PC-3 (cell line): ENCODE measurements at regions not wholly inside any gene's neighbourhood (a gene's known extent, or its start where the extent isn't known, plus 50 kb on each side); places are given as distances from the start of the nearest gene placed in this dataset.
"Not testable (repeated sequence)": the region's sequence is repeated elsewhere in the genome, so short reads cannot be mapped to it uniquely, and the experiment has no call there.

Experiments used
- ATAC-seq: fragments of 200-7000 bp; cut with Tn5 transposase; 2 replicates; pipeline ENCODE4 v1.9.1; 2020; ENCODE audit warnings: mild to moderate bottlenecking, moderate library complexity
- BruUV-seq: library from RNA; stranded (reverse); fragments of 400-500 nt; replicated peaks from 2 replicates; lab custom pipeline; 2021; lab: Mats Ljungman, UMichigan
- CTCF ChIA-PET: fragments of 300-600 bp; sonication (Branson Sonifier 250); formaldehyde crosslinking; loops from one replicate; lab custom pipeline; 2022; ENCODE audit warnings: antibody characterized with exemption; lab: Charles Lee
- POLR2A ChIA-PET: fragments of 300-600 bp; sonication (Branson Sonifier 250); formaldehyde crosslinking; loops from one replicate; lab custom pipeline; 2022; ENCODE audit warnings: antibody characterized with exemption; ENCODE audit not compliant: unreplicated experiment; lab: Charles Lee
- DNase-seq: peaks from one replicate; pipeline ENCODE4 v3.0.0-alpha.2; 2015
- H2AFZ ChIP-seq: fragments of 300-600 bp; sonication (generic); 2 replicates; pipeline ENCODE4 v1.6.0; 2016; ENCODE audit warnings: antibody characterized with exemption, low read length
- H3F3A ChIP-seq: fragments of 300-600 bp; sonication (generic); one replicate; pipeline ENCODE4 v1.6.0; 2017; ENCODE audit warnings: antibody characterized with exemption, low read length, control low read depth, mild to moderate bottlenecking; ENCODE audit not compliant: unreplicated experiment
- H3K27ac ChIP-seq: fragments of 300-600 bp; sonication (generic); 2 replicates; pipeline ENCODE4 v1.5.1; 2016; ENCODE audit warnings: mild to moderate bottlenecking, low read length
- H3K27me3 ChIP-seq: fragments of 300-600 bp; sonication (generic); 2 replicates; pipeline ENCODE4 v1.6.1; 2016; ENCODE audit warnings: low read length, mixed read lengths
- H3K36me3 ChIP-seq: fragments of 300-600 bp; sonication (generic); 2 replicates; pipeline ENCODE4 v1.6.1; 2016; ENCODE audit warnings: low read depth, mixed run types, low read length, mixed read lengths
- H3K4me1 ChIP-seq: fragments of 300-600 bp; sonication (generic); 2 replicates; pipeline ENCODE4 v1.5.1; 2016; ENCODE audit warnings: low read length; ENCODE audit not compliant: insufficient read depth
- H3K4me2 ChIP-seq: fragments of 300-600 bp; sonication (generic); 2 replicates; pipeline ENCODE4 v1.6.0; 2016; ENCODE audit warnings: low read length
- H3K4me3 ChIP-seq: fragments of 300-600 bp; sonication (generic); 2 replicates; pipeline ENCODE4 v1.5.1; 2016; ENCODE audit warnings: mild to moderate bottlenecking, low read length, mixed read lengths
- H3K79me2 ChIP-seq: fragments of 300-600 bp; sonication (generic); 2 replicates; pipeline ENCODE4 v1.6.1; 2017; ENCODE audit warnings: low read length, mixed read lengths
- H3K9ac ChIP-seq: fragments of 300-600 bp; sonication (generic); 2 replicates; pipeline ENCODE4 v1.6.0; 2016; ENCODE audit warnings: mild to moderate bottlenecking, low read length
- H3K9me2 ChIP-seq: fragments of 300-600 bp; sonication (generic); replicated peaks from 2 replicates; pipeline ENCODE4 v1.6.1; 2016; ENCODE audit warnings: mixed run types, low read length, mixed read lengths
- H3K9me3 ChIP-seq: fragments of 300-600 bp; sonication (generic); 2 replicates; pipeline ENCODE4 v1.6.1; 2016; ENCODE audit warnings: low read length, mixed read lengths
- H4K20me1 ChIP-seq: fragments of 300-600 bp; sonication (generic); 2 replicates; pipeline ENCODE4 v1.6.1; 2016; ENCODE audit warnings: low read length, mixed read lengths
- CTCF ChIP-seq: fragments of 300-600 bp; sonication (generic); conservative IDR thresholded peaks from 2 replicates; pipeline ENCODE4 v1.5.1; 2017; ENCODE audit warnings: antibody characterized with exemption, low read depth, mild to moderate bottlenecking, low read length
- EZH2 ChIP-seq: fragments of 300-600 bp; sonication (generic); IDR thresholded peaks from one replicate; pipeline ENCODE4 v1.6.1; 2017; ENCODE audit warnings: antibody characterized with exemption, mild to moderate bottlenecking, low read length; ENCODE audit not compliant: unreplicated experiment
- EZH2phosphoT487 ChIP-seq: fragments of 300-600 bp; sonication (generic); IDR thresholded peaks from 2 replicates; pipeline ENCODE4 v1.6.1; 2018; ENCODE audit warnings: mild to moderate bottlenecking, antibody characterized with exemption, low read length, borderline replicate concordance
- intact Hi-C: fragments of 100-400 bp; cut with micrococcal nuclease; formaldehyde crosslinking; loops from 2 replicates; pipeline ENCODE4 v1.9.0; 2023

- TF ChIP-seq CTCF (no peak), EZH2 (no peak), EZH2phosphoT487 (no peak)
- Histone ChIP-seq H3K9me3 (no peaks in the 10 kb centered on the region), H4K20me1 (no peaks in the 10 kb centered on the region), H3K27ac (no peak overlapping the region), H2AFZ (no peak overlapping the region), H3K9ac (no peak overlapping the region), H3K4me3 (no peak overlapping the region), H3K9me2 (no peaks in the 10 kb centered on the region), H3K4me2 (no peak overlapping the region), H3K4me1 (no peaks in the 10 kb centered on the region), H3K36me3 (no peaks in the 10 kb centered on the region), H3K27me3 (peaks cover 59% of the 10 kb centered on the region), H3F3A (no peaks in the 10 kb centered on the region), H3K79me2 (no peaks in the 10 kb centered on the region)
- no TSS peak for BruUV-seq
- intact Hi-C loops, result no loop called here
- no peak for ATAC-seq
- DNase-seq, result no peak
- ChIA-PET CTCF (no interaction called here), POLR2A (no interaction called here)
Observed at GRCh38 chr18:75970212-75970611, 524.8 kb downstream of the ZNF516 start.

GRCh38 chr18:75966431-75966830 lies 528.6 kb downstream of the ZNF516 start:
- no peak overlapping the region for H3K4me2 ChIP-seq
- no peaks in the 10 kb centered on the region for H3K36me3 ChIP-seq
- H3F3A ChIP-seq, result no peaks in the 10 kb centered on the region
- DNase-seq (no peak), ATAC-seq (no peak)
- H3K4me1 ChIP-seq, result no peaks in the 10 kb centered on the region
- H2AFZ ChIP-seq, result no peak overlapping the region
- CTCF ChIA-PET, result no interaction called here
- POLR2A ChIA-PET, result no interaction called here
- H4K20me1 ChIP-seq, result no peaks in the 10 kb centered on the region
- intact Hi-C loops, result no loop called here
- H3K27me3 ChIP-seq, result peaks cover 55% of the 10 kb centered on the region
- no peaks in the 10 kb centered on the region for H3K9me2 ChIP-seq
- TF ChIP-seq CTCF (no peak), EZH2phosphoT487 (no peak), EZH2 (no peak)
- H3K4me3 ChIP-seq, result no peak overlapping the region
- no TSS peak for BruUV-seq
- no peaks in the 10 kb centered on the region for H3K9me3 ChIP-seq
- H3K79me2 ChIP-seq, result no peaks in the 10 kb centered on the region
- H3K9ac ChIP-seq, result no peak overlapping the region
- no peak overlapping the region for H3K27ac ChIP-seq

GRCh38 chr18:75962036-75962572 lies 532.9 kb downstream of the ZNF516 start:
- no peaks in the 10 kb centered on the region for H3K4me1 ChIP-seq
- H4K20me1 ChIP-seq, result no peaks in the 10 kb centered on the region
- no peak overlapping the region for H2AFZ ChIP-seq
- intact Hi-C loops, result no loop called here
- H3K9me2 ChIP-seq, result no peaks in the 10 kb centered on the region
- H3K9ac ChIP-seq, result no peak overlapping the region
- no TSS peak for BruUV-seq
- H3K4me2 ChIP-seq, result no peak overlapping the region
- no peaks in the 10 kb centered on the region for H3K36me3 ChIP-seq
- no peaks in the 10 kb centered on the region for H3F3A ChIP-seq
- CTCF ChIA-PET, result no interaction called here
- no peaks in the 10 kb centered on the region for H3K9me3 ChIP-seq
- no peak for ATAC-seq
- peaks cover 20% of the 10 kb centered on the region for H3K27me3 ChIP-seq
- POLR2A ChIA-PET, result no interaction called here
- no peak overlapping the region for H3K4me3 ChIP-seq
- no peaks in the 10 kb centered on the region for H3K79me2 ChIP-seq
- no peak for TF ChIP-seq EZH2phosphoT487
- no peak for TF ChIP-seq EZH2
- no peak for TF ChIP-seq CTCF
- H3K27ac ChIP-seq, result no peak overlapping the region
- DNase-seq, result no peak

- intact Hi-C loops, H4K20me1 ChIP-seq, BruUV-seq, H3K9me3 ChIP-seq, H3K9me2 ChIP-seq, H3K4me2 ChIP-seq, H3K27ac ChIP-seq, H3K4me3 ChIP-seq, H3K36me3 ChIP-seq, H2AFZ ChIP-seq, H3K9ac ChIP-seq, H3K79me2 ChIP-seq, DNase-seq, H3F3A ChIP-seq, ATAC-seq, CTCF ChIA-PET, H3K4me1 ChIP-seq, POLR2A ChIA-PET, H3K27me3 ChIP-seq: not testable (repeated sequence)
Observed at GRCh38 chr18:75960356-75960755, 532.9 kb upstream of the SMIM21 start.
